GM21723 (cell line): ENCODE measurements at regions not wholly inside any gene's neighbourhood (a gene's known extent, or its start where the extent isn't known, plus 50 kb on each side); places are given as distances from the start of the nearest gene placed in this dataset.
"Not testable (repeated sequence)": the region's sequence is repeated elsewhere in the genome, so short reads cannot be mapped to it uniquely, and the experiment has no call there.

Experiments
- ATAC-seq: cut with Tn5 transposase; IDR thresholded peaks from one replicate; pipeline ENCODE4 v1.9.1; 2021; ENCODE audit warnings: mild to moderate bottlenecking, moderate library complexity; ENCODE audit not compliant: unreplicated experiment

DNA sequence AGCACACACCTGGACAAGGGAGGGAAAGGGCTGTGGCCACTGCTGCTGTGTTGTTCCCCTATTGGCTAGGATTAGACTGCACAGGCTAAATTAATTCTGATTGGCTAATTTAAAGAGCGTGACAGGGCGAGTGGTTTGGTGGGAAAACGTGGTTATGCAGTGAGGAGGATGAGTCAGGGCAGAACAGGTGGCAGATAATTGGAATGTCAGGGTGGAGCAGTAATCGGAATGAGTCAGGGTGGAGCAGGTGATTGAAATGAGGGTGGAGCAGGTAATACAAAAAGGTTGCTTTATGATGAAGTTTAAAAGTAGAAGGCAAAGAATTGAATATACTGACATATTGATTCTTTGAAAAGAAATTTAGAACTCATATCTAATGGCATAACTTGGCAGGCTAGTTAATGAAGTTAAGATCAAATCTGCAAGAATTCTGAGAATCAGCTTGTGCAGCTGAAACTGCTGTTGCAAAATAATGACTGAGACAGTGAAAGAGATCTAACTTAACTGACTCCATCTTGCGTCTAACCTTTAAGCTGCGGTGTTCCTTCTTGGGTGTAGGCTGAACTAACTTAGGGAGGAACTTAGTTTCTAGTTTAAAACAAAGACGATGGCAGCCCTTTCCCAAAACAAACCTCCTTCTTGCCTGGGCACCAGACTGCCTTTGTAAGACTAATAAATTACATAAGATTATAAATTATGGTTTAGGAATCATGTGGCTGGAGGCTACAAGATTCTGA lies 174.3 kb downstream of the UTP18 start:
- ATAC-seq = no peak

DNA sequence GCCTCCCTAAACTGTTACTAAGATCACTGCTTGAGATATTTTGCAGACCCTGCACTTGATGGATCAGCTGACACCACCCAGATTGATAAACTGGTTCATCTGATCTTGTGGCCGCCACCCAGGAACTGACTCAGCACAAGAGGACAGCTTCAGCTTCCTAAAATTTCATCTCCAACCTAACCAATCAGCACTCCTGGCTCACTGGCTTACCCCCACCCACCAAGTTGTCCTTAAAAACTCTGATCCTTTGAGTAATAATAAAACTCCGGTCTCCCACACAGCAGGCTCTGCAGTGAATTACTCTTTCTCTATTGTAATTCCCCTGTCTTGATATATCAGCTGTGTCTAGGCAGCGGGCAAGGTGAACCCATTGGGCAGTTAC lies 174.8 kb downstream of the UTP18 start:
- ATAC-seq = no peak

- no peak for ATAC-seq
Measured at GRCh38 chr17:51435641-51436091, 175.3 kb downstream of the UTP18 start.

- ATAC-seq = no peak
Measured at GRCh38 chr17:51439395-51440229, 179.3 kb downstream of the UTP18 start.

- no peak for ATAC-seq
Measured at GRCh38 chr17:51441431-51441830, 181.1 kb downstream of the UTP18 start.

- no peak for ATAC-seq
Measured at GRCh38 chr17:51442088-51442865, 181.9 kb downstream of the UTP18 start.

- ATAC-seq = no peak
Measured at GRCh38 chr17:51443646-51444045, 183.3 kb downstream of the UTP18 start.

DNA sequence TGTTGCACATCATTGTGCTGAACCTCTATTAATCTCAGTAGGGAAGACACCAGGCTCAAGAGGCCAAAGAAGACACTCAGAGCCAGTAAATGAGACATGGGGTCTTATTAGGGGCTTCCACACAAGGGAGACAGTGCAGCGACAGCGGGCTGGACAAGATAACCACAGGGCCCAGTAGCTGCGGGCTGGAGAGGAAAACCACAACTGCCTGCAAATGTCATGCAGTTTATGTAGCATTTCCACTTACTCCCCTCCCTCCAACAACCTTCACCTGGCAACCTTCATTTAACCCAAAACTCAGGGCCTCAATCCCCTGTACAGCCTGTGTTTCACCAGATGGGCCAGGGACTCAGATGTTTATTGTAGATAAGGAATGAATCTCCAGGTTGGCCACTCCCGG lies 185.6 kb downstream of the UTP18 start:
- ATAC-seq = no peak

- ATAC-seq = no peak
Measured at GRCh38 chr17:51454456-51454978, 194.2 kb downstream of the UTP18 start.

DNA sequence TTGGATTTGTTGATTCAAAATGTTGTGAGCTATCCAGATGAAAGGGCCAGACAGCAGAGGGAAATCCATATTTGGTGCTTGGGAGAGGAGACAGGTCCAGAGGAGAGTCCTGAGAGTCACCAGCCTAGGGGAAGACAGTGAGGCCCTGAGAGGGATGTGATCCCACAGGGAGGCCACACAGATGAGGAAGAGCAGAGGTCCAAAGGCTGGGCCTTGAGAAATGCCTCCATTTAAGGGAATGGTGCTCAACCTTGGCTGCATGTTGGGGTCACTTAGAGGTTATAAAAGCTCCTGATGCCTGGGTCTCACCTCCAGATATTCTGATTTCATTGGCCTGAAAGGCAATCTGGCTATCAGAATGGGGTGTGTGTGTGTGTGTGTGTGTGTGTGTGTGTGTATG lies 194.9 kb downstream of the UTP18 start:
- ATAC-seq = no peak

GRCh38 chr17:51455931-51456330 lies 195.6 kb downstream of the UTP18 start:
- ATAC-seq = no peak

- no peak for ATAC-seq
Measured at GRCh38 chr17:51456942-51457341, 196.6 kb downstream of the UTP18 start.

GRCh38 chr17:51461578-51462004 lies 201.2 kb downstream of the UTP18 start:
- peak; percentile 60 for ATAC-seq

DNA sequence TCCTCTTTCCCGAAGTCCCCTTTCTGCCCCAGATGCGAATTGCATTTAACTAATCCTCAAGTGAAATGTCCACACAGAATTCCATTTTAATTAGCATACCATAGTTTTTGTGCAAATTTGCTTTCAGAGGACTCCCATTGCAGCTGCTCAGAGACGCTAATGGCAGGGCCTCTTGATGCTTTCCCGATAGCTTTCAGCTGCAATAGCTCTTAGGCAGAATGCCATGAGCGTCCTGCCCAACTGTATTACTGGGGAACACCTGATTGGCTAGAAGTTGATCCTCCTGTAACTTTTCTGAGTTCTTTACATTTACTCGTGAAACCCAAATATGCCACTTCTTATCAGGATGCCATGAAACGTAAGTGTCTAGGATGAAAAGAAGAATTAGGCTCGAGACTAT lies 203.0 kb downstream of the UTP18 start:
- ATAC-seq = no peak

GRCh38 chr17:51467336-51467735 lies 207.0 kb downstream of the UTP18 start:
- ATAC-seq = no peak

DNA sequence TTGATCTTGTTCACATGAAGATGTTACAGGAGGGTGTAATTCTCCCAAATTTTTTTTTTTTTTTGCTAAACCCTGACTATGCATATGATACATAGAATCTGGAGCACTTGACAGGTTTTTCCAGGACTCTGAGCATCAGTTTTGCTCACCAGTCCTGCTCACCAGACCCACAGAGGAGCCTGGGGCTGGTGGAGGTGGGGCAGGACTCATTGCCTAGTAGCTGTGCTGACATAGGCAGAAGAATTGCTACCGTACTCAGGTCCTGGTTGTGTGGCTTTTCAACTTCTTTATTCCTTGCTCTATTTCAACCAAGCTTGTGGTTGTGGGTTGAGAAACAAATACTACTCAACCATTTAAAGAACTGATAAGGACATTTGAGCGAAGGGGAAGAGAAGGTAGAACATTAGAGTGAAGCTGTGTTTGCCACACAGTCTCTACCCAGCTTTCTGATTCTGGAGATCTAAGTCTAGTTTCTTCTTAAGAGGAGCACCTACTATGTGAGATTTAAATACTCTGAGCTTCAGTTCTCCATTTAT lies 212.4 kb downstream of the UTP18 start:
- ATAC-seq = no peak

DNA sequence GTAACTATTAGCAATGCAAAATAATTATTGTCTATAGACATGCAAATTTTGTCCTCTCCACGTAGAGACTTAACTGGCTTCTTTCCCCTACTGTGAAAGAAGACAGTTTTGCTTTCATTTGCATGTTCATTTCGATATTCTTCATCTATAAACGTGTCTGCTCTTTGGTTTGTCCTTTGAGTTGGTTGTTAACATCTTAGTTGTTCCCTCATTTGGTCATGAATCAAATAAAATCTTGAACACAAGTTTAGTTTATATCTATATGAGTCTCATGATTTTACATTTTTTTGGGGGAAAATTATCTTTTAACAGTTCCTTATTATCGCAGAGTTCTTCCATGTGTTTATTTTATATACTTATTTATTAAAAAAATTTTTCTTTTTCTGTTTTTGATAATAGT lies 214.4 kb downstream of the UTP18 start:
- ATAC-seq = no peak

GRCh38 chr17:51475730-51476129 lies 215.4 kb downstream of the UTP18 start:
- ATAC-seq = no peak

DNA sequence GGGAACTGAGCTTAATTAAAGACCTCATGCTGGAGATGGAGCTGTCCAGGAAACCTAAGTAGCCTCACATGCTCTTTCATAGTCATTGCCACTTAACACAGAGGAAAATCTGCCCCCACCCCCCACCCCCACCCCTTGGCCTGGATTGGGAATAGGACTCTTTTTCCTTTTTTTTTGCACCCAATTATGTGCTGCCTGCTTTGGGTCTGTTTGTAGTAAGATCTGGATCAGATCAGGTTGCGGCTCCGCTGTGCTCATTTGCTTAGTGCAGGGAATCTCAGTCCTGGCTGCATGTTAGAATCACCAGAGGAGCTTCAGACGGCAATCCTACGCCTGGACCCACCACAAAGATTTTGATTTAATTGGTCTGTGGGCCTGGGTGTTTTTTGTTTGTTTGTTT lies 219.0 kb downstream of the UTP18 start:
- no peak for ATAC-seq

GRCh38 chr17:51481370-51481769 lies 221.0 kb downstream of the UTP18 start:
- no peak for ATAC-seq

- ATAC-seq = not testable (repeated sequence)
Measured at GRCh38 chr17:51482248-51482647, 221.9 kb downstream of the UTP18 start.
